Fibroblast of lung (primary cell): ENCODE measurements at regions not wholly inside any gene's neighbourhood (a gene's known extent, or its start where the extent isn't known, plus 50 kb on each side); places are given as distances from the start of the nearest gene placed in this dataset.

Source experiments
- DNase-seq, 2 donors: peaks; one replicate each; pipeline versions ENCODE4 v3.0.0 to v3.0.0-alpha.2; 2010; ENCODE audit warnings: low read depth in 2 of 2
- H2AFZ ChIP-seq: 2 replicates; pipeline ENCODE4 v1.5.1; 2012; ENCODE audit warnings: low read length, control low read depth, inconsistent platforms
- H3K27ac ChIP-seq: 2 replicates; pipeline ENCODE4 v1.5.1; 2011; ENCODE audit warnings: low read length, control low read depth; ENCODE audit not compliant: insufficient read depth
- H3K27me3 ChIP-seq: 2 replicates; pipeline ENCODE4 v1.5.1; 2011; ENCODE audit warnings: mild to moderate bottlenecking, low read length; ENCODE audit not compliant: control insufficient read depth, insufficient read depth
- H3K36me3 ChIP-seq: 2 replicates; pipeline ENCODE4 v1.5.1; 2011; ENCODE audit warnings: low read length; ENCODE audit not compliant: control insufficient read depth, insufficient read depth
- H3K4me1 ChIP-seq: 2 replicates; pipeline ENCODE4 v1.5.1; 2011; ENCODE audit warnings: low read length; ENCODE audit not compliant: control insufficient read depth, insufficient read depth; ENCODE audit errors: extremely low read depth
- H3K4me2 ChIP-seq: 2 replicates; pipeline ENCODE4 v1.5.1; 2011; ENCODE audit warnings: low read length, control low read depth; ENCODE audit not compliant: insufficient read depth; ENCODE audit errors: extremely low read depth
- H3K4me3 ChIP-seq, 4 experiments: fragments of 200-600 bp in 1 of 4; sonication (generic) in 1 of 4; replicated peaks in 1 of 4; 2 replicates each; pipeline ENCODE4 v1.5.1; 2011 to 2016; ENCODE audit warnings: low read length in 4 of 4, low read depth in 3 of 4, mild to moderate bottlenecking in 3 of 4, control low read depth in 2 of 4, inconsistent platforms in 1 of 4, mixed read lengths in 1 of 4; ENCODE audit not compliant: insufficient read depth in 1 of 4; ENCODE audit errors: control extremely low read depth in 1 of 4
- H3K79me2 ChIP-seq: 2 replicates; pipeline ENCODE4 v1.5.1; 2012; ENCODE audit warnings: mild to moderate bottlenecking, low read length, inconsistent platforms; ENCODE audit not compliant: control insufficient read depth, insufficient read depth
- H3K9ac ChIP-seq: 2 replicates; pipeline ENCODE4 v1.5.1; 2011; ENCODE audit warnings: mild to moderate bottlenecking, low read length, control low read depth; ENCODE audit not compliant: insufficient read depth
- H3K9me3 ChIP-seq: 2 replicates; pipeline ENCODE4 v1.5.1; 2012; ENCODE audit warnings: low read depth, low read length; ENCODE audit not compliant: control insufficient read depth, insufficient read depth
- H4K20me1 ChIP-seq: 2 replicates; pipeline ENCODE4 v1.5.1; 2011; ENCODE audit warnings: low read length; ENCODE audit not compliant: control insufficient read depth, insufficient read depth; ENCODE audit errors: extremely low read depth
- EZH2 ChIP-seq: IDR thresholded peaks from 2 replicates; pipeline ENCODE4 v1.5.1; 2012; ENCODE audit warnings: low read length, control low read depth, mild to moderate bottlenecking; ENCODE audit errors: missing control alignments
- TF ChIP-seq, protein P1 (sequence below), 2 donors: IDR thresholded peaks in 1 of 2; conservative IDR thresholded peaks in 1 of 2; 1 replicate in 1 of 2; 2 replicates in 1 of 2; pipeline ENCODE4 v1.5.1; 2011 to 2012; ENCODE audit warnings: low read length in 2 of 2, control low read depth in 1 of 2, inconsistent platforms in 1 of 2, low read depth in 1 of 2, mild to moderate bottlenecking in 1 of 2

DNA sequence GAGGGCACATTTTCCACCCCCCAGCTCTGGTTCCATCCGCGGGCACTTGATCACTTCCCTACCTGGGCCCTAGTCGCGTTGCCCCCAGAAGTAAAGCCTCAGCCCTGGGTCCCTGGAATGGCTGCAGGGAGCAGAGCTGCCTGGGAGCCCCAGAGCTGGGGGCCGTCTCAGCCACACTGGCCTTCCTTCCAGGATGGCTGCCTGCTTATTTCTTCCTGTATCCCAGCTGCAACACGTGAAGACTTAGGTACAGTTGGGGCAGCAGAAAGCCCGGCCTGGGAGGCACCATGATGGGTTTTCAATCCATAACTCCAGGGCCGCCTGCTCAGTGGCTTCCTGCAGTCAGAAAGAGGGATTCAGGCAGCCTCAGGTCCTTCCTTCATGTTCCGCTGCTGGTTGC is 232.3 kb downstream of the IRX2 start:
- DNase-seq: no peak
- no peak for TF ChIP-seq EZH2
- TF ChIP-seq, protein P1, sequence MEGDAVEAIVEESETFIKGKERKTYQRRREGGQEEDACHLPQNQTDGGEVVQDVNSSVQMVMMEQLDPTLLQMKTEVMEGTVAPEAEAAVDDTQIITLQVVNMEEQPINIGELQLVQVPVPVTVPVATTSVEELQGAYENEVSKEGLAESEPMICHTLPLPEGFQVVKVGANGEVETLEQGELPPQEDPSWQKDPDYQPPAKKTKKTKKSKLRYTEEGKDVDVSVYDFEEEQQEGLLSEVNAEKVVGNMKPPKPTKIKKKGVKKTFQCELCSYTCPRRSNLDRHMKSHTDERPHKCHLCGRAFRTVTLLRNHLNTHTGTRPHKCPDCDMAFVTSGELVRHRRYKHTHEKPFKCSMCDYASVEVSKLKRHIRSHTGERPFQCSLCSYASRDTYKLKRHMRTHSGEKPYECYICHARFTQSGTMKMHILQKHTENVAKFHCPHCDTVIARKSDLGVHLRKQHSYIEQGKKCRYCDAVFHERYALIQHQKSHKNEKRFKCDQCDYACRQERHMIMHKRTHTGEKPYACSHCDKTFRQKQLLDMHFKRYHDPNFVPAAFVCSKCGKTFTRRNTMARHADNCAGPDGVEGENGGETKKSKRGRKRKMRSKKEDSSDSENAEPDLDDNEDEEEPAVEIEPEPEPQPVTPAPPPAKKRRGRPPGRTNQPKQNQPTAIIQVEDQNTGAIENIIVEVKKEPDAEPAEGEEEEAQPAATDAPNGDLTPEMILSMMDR (conservative IDR thresholded peaks at IDR 0.05 in 1 of 2, IDR thresholded peaks at IDR 0.05 in 1 of 2; ENCODE audit: low read depth in 1 of 2, low read length in 2 of 2): no peak
- H3K9ac ChIP-seq: no peak overlapping the region
- H3K27ac ChIP-seq: no peak overlapping the region
- no peaks in the 10 kb centered on the region for H3K4me1 ChIP-seq
- H3K4me2 ChIP-seq: no peak overlapping the region
- H3K27me3 ChIP-seq: no peaks in the 10 kb centered on the region
- no peaks in the 10 kb centered on the region for H3K9me3 ChIP-seq
- H4K20me1 ChIP-seq: no peaks in the 10 kb centered on the region
- H2AFZ ChIP-seq: no peak overlapping the region
- H3K4me3 ChIP-seq: no peak overlapping the region
- H3K36me3 ChIP-seq: no peaks in the 10 kb centered on the region
- no peaks in the 10 kb centered on the region for H3K79me2 ChIP-seq

DNA sequence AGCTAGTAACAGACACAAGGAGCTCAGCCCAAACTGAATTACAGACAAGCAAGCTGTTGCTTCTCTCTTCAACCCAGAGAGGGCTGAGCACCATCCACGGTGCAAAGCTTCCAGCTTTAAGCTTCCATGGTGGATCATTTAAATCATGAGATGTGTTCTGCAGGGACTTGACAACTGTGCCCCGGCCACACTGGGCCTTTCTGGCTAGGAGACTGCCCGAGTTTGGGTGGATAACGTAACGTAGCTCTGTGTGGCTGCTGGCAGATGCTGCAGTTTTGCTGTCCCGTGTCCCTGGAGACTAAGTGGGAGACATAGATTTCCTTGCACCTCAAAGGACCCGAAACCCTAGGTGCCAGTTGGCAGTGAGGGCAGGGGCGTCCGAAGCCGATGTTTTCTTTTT is 234.0 kb downstream of the IRX2 start:
- H3K36me3 ChIP-seq: no peaks in the 10 kb centered on the region
- H3K4me2 ChIP-seq: no peak overlapping the region
- no peaks in the 10 kb centered on the region for H3K27me3 ChIP-seq
- DNase-seq: no peak
- no peak overlapping the region for H3K4me3 ChIP-seq
- no peaks in the 10 kb centered on the region for H3K9me3 ChIP-seq
- no peak for TF ChIP-seq EZH2
- no peak overlapping the region for H3K27ac ChIP-seq
- H3K9ac ChIP-seq: no peak overlapping the region
- H3K4me1 ChIP-seq: no peaks in the 10 kb centered on the region
- H3K79me2 ChIP-seq: no peaks in the 10 kb centered on the region
- no peak overlapping the region for H2AFZ ChIP-seq
- no peaks in the 10 kb centered on the region for H4K20me1 ChIP-seq

DNA sequence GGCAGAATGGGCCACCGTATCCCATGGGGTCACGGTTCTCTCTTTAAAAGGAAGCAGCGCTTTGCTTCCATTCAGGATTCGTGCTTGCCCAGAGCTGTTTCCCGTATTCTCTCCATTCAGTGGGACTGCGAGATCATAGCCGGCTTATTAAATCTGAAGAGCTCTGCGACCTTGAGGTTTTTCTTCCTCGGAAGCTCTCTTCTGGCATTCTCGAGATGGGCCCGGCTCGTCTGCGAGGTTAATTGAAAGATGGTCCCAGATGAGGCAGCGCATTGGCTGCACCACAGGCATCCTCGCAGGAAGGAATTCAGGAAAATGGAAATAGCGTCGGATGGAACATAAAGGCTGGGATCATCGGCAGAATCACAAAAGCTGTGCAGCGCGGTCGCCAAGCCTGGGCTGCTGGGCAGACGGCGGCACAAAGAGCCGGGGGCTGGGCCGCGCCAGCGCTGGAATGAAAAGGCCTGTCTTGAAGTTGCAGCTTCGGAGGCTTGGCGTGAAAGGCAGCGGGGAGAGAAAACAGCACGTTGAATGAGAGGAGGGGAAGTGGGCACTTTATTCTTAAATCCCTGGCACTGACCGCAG is 236.2 kb downstream of the IRX2 start:
- no peak overlapping the region for H3K4me3 ChIP-seq
- H3K9ac ChIP-seq: no peak overlapping the region
- H3K9me3 ChIP-seq: no peaks in the 10 kb centered on the region
- H3K4me1 ChIP-seq: no peaks in the 10 kb centered on the region
- H3K27ac ChIP-seq: no peak overlapping the region
- DNase-seq: no peak
- H4K20me1 ChIP-seq: no peaks in the 10 kb centered on the region
- no peak overlapping the region for H2AFZ ChIP-seq
- H3K79me2 ChIP-seq: no peaks in the 10 kb centered on the region
- no peaks in the 10 kb centered on the region for H3K36me3 ChIP-seq
- TF ChIP-seq, protein P1 (conservative IDR thresholded peaks at IDR 0.05 in 1 of 2, IDR thresholded peaks at IDR 0.05 in 1 of 2; ENCODE audit: low read depth in 1 of 2, low read length in 2 of 2): no peak
- TF ChIP-seq EZH2: no peak
- H3K4me2 ChIP-seq: no peak overlapping the region
- H3K27me3 ChIP-seq: no peaks in the 10 kb centered on the region
